ENCODE measurements at regions not wholly inside any gene's neighbourhood (a gene's known extent, or its start where the extent isn't known, plus 50 kb on each side); places are given as distances from the start of the nearest gene placed in this dataset.

DNA sequence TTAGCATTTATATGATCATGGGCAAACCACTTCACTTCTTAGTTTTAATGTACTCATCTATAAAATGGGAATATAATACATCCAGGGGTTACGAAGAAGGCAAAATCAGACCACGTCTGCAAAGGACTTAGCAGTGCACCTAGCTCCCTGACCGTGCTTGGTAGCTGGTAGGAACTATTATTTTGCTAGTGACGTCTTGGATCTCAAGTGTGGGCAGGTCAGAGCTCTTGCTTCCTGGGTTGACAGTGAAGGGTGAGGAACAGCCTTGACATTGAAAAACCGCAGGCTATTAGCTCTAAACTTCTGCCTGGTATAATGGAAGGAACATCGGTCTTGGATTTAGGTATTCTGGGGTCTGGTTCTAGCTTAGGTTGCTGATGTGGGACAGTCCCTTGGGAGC, 89.3 kb upstream of the MED13L start:
- no peak for TF ChIP-seq Cebpa-rat (IDR thresholded peaks at IDR 0.05)

DNA sequence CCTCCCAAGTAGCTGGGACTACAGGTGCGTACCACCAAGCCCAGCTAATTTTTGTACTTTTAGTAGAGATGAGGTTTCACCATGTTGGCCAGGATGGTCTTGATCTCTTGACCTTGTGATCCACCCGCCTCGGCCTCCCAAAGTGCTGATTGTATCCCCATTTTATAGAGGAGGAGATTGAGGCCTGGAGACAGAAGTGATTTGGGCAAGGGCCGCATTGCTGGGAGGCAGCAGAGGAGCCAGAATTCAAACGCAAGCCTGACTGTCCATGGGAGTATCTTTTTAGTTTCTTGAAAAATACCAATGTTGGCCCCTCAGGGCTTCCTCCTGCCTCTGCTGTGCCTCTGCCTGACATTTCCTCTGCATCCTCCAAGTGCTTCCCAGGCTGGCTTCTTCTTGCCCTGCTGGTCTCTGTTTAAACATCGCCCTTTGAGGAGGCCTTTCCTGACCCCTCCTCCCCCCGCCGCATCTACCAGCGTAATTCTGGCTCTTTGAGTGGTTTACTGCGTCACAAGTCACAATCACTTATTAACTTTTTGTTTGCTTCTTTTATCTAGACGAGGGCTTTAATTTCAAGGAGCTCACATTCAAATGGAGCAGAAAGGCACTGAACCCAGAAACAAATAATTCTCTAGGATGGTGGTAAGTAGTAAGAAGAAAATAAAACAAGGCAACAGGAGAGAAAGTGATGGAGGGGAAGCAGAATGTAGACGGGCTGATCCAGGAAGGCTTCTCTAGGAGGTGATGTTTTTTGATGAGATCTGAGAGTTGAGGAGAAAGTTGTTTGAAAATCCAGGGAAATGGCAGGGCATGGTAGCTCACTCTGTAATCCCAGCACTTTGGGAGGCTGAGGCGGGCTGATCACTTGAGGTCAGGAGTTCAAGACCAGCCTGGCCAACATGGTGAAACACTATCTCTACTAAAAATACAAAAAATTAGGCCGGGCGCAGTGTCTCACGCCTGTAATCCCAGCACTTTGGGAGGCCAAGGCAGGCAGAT, 91.0 kb upstream of the MED13L start:
- Histone ChIP-seq H3K4me1 (peaks cover 8 to 28% (median 15%) of the 10 kb centered on the region in 10 experiments; a peak in 19 of 20 replicates), H3K4me2 (no peak overlapping the region), H3K27me3 (no peaks in the 10 kb centered on the region), H3K9me3 (replicated peaks in 1 of 11) (no peaks in the 10 kb centered on the region), H3K36me3 (no peaks in the 10 kb centered on the region), H3K9ac (no peak overlapping the region), H3K27ac (no peak overlapping the region), H4K20me1 (no peaks in the 10 kb centered on the region), H3K4me3 (no peak overlapping the region)
- no peak for TF ChIP-seq Cebpa-rat (IDR thresholded peaks at IDR 0.05)

More for the DNA sequence above, 89.3 kb upstream of the MED13L start:
- no peak overlapping the region for H3K9ac ChIP-seq
- no peaks in the 10 kb centered on the region for H3K27me3 ChIP-seq
- no peak overlapping the region for H3K27ac ChIP-seq
- H4K20me1 ChIP-seq, result no peaks in the 10 kb centered on the region
- peaks cover 4 to 24% (median 18%) of the 10 kb centered on the region in 10 experiments; a peak in 18 of 20 replicates for H3K4me1 ChIP-seq
- H3K9me3 ChIP-seq (replicated peaks in 1 of 11), result no peaks in the 10 kb centered on the region
- H3K36me3 ChIP-seq, result no peaks in the 10 kb centered on the region
- H3K4me3 ChIP-seq, result no peak overlapping the region
- peak overlapping the region in 8 of 11 experiments; percentile 10 to 44 (median 35); a peak in 12 of 22 replicates for H3K4me2 ChIP-seq

GRCh38 chr12:116370004-116370404, 92.5 kb upstream of the MED13L start:
- Histone ChIP-seq H3K4me2 (no peak overlapping the region), H3K9me3 (replicated peaks in 1 of 11) (0 out of 22 replicates have a peak, but pooled peaks cover 0 to 2% (median 0%) of the 10 kb centered on the region in 11 experiments), H3K27me3 (no peaks in the 10 kb centered on the region), H3K27ac (no peak overlapping the region), H3K4me3 (no peak overlapping the region), H3K4me1 (peaks cover 12 to 31% (median 15%) of the 10 kb centered on the region in 10 experiments; a peak in 19 of 20 replicates), H4K20me1 (no peaks in the 10 kb centered on the region), H3K9ac (no peak overlapping the region), H3K36me3 (no peaks in the 10 kb centered on the region)
- no peak for TF ChIP-seq Cebpa-rat (IDR thresholded peaks at IDR 0.05)

GRCh38 chr12:116370886-116371580, 93.5 kb upstream of the MED13L start:
- Histone ChIP-seq H3K4me3 (no peak overlapping the region), H3K36me3 (no peaks in the 10 kb centered on the region), H3K9me3 (replicated peaks in 1 of 11) (peaks cover 0 to 5% (median 0%) of the 10 kb centered on the region in 11 experiments; a peak in 3 of 22 replicates), H3K4me2 (no peak overlapping the region), H4K20me1 (no peaks in the 10 kb centered on the region), H3K4me1 (peaks cover 9 to 29% (median 14%) of the 10 kb centered on the region in 10 experiments; a peak in 17 of 20 replicates), H3K9ac (no peak overlapping the region), H3K27me3 (no peaks in the 10 kb centered on the region), H3K27ac (no peak overlapping the region)
- TF ChIP-seq Cebpa-rat (IDR thresholded peaks at IDR 0.05), result no peak

DNA sequence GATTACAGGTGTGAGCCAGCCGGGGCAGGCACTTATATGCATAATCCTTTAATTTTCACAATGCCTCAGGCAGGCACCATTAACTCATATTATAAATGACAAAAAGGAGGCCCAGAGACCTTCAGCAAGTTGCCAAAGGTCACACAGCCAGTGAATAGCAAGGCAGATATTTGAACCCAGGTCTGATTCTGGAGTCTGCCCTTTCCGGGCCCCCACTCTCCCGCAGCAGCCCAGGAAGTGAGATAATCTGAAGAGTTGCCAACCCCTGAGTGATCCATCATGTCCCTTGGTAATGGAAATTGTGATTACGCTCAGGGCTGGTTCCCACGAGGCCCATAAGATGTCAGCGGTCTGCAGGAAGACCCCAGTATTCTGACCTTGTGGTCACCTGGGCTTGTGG, 95.3 kb upstream of the MED13L start:
- no peak overlapping the region for H3K27ac ChIP-seq

GRCh38 chr12:116373572-116374206, 96.2 kb upstream of the MED13L start:
- Histone ChIP-seq H3K9me3 (replicated peaks in 1 of 11) (peaks cover 0 to 5% (median 0%) of the 10 kb centered on the region in 11 experiments; a peak in 3 of 22 replicates), H3K9ac (0 out of 22 replicates have a peak overlapping the region, but pooled peaks of 1 of the 11 experiments have one; percentile 10), H3K27me3 (no peaks in the 10 kb centered on the region), H3K4me1 (peaks cover 0 to 30% (median 11%) of the 10 kb centered on the region in 10 experiments; a peak in 13 of 20 replicates), H3K4me2 (peak overlapping the region in 1 of 11 experiments; percentile 27; a peak in 3 of 22 replicates), H4K20me1 (no peaks in the 10 kb centered on the region), H3K36me3 (no peaks in the 10 kb centered on the region), H3K4me3 (no peak overlapping the region), H3K27ac (no peak overlapping the region)
- no peak for TF ChIP-seq Cebpa-rat (IDR thresholded peaks at IDR 0.05)

More for the DNA sequence above, 95.3 kb upstream of the MED13L start:
- Histone ChIP-seq H3K4me2 (peak overlapping the region in 2 of 11 experiments; percentile 5 to 18; a peak in 1 of 22 replicates), H3K9me3 (replicated peaks in 1 of 11) (peaks cover 0 to 5% (median 0%) of the 10 kb centered on the region in 11 experiments; a peak in 3 of 22 replicates), H3K9ac (no peak overlapping the region), H3K36me3 (no peaks in the 10 kb centered on the region), H3K27me3 (no peaks in the 10 kb centered on the region), H3K4me1 (peaks cover 0 to 27% (median 9%) of the 10 kb centered on the region in 10 experiments; a peak in 8 of 20 replicates), H4K20me1 (no peaks in the 10 kb centered on the region), H3K4me3 (no peak overlapping the region)
- TF ChIP-seq Cebpa-rat (IDR thresholded peaks at IDR 0.05), result no peak

DNA sequence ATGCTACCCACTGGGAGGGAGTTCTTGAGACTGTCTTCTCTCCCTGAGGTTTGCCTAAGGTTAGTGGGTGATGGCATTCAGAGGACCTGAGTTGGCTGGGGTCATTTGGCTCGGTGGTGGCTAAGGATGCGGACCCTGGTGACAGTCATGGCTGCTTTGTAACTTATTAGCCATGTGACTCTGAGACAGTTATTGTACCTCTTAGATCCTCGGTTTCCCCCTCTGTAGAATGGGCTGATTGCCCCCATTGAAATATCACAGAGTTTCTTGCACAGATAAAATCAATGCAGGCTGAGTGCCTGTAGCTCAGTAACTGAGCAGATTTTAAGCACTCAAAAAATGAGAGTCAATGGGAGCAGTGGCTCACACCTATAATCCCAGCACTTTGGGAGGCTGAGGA, 96.7 kb upstream of the MED13L start:
- Histone ChIP-seq H3K27me3 (no peaks in the 10 kb centered on the region), H3K4me2 (0 out of 22 replicates have a peak overlapping the region, but pooled peaks of 1 of the 11 experiments have one; percentile 27), H3K9me3 (replicated peaks in 1 of 11) (peaks cover 0 to 5% (median 0%) of the 10 kb centered on the region in 11 experiments; a peak in 3 of 22 replicates), H3K4me3 (no peak overlapping the region), H3K4me1 (peaks cover 0 to 33% (median 13%) of the 10 kb centered on the region in 10 experiments; a peak in 13 of 20 replicates), H3K27ac (no peak overlapping the region), H3K9ac (no peak overlapping the region), H3K36me3 (no peaks in the 10 kb centered on the region), H4K20me1 (no peaks in the 10 kb centered on the region)
- TF ChIP-seq Cebpa-rat (IDR thresholded peaks at IDR 0.05), result no peak

DNA sequence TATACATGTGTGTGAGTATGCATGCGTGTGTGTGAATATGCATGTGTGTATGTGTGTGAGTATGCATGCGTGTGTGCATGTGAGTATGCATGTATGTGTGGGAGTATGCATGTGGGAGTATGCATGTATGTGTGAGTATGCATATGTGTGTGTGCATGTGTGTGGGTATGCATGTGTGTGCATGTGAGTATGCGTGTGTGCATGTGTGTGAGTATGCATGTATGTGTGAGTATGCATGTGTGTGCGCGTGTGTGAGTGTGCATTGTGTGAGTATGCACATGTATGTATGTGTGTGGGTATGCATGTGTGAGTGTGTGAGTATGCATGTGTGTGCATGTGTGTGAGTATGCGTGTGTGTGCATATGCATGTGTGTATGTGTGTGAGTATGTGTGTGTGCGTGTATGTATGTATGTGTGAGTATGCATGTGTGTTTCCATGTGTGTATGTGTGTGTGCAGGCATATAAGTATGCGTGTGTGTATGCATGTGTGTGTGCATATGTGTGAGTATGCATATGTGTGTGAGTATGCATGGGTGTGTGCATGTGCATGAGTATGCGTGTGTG, 97.9 kb upstream of the MED13L start:
- no peaks in the 10 kb centered on the region for H4K20me1 ChIP-seq
- no peak overlapping the region for H3K4me2 ChIP-seq
- H3K9ac ChIP-seq, result no peak overlapping the region
- no peaks in the 10 kb centered on the region for H3K27me3 ChIP-seq
- peaks cover 0 to 5% (median 0%) of the 10 kb centered on the region in 11 experiments; a peak in 3 of 22 replicates for H3K9me3 ChIP-seq (replicated peaks in 1 of 11)
- H3K4me3 ChIP-seq, result no peak overlapping the region
- no peak overlapping the region for H3K27ac ChIP-seq
- no peak for TF ChIP-seq Cebpa-rat (IDR thresholded peaks at IDR 0.05)
- peaks cover 0 to 44% (median 13%) of the 10 kb centered on the region in 10 experiments; a peak in 13 of 20 replicates for H3K4me1 ChIP-seq
- no peaks in the 10 kb centered on the region for H3K36me3 ChIP-seq
